Tongue (tissue), 1 donor: ENCODE measurements at regions not wholly inside any gene's neighbourhood (a gene's known extent, or its start where the extent isn't known, plus 50 kb on each side); places are given as distances from the start of the nearest gene placed in this dataset.

ENCODE experiments used
- DNase-seq: peaks from one replicate; pipeline ENCODE4 v3.0.0-alpha.2; 2015

DNA sequence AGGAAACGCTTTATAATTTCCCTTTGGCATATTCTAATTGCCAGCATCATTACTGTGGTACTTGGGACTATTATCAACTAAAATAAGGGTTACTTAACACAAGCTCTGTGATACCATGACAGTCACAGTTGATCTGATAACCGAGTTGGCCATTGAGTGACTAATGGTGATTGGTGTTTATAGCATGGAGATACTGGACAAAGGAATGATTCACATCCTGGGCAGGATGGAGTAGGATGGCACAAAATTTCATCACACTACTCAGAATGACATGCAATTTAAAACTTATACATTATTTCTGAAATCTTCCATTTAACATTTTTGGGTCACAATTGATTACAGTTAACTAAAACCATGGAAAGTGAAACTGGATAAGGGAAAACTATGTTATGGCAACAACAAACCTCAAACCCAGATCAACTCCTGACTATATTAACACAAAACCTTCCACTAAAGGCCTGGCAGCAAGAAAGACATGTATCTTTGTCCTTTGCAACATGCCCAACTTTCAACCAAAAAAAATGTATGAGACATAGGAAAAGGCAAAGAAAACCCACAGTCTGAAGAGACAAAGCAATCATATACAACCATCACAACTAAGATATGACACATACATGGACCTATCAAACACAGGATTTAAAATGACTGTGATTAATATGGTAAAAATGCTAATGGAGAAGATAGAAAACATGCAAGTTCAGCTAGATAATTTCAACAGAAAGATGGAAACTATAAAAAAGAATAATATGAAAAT lies 208.5 kb upstream of the NRP1 start:
- no peak for DNase-seq

DNA sequence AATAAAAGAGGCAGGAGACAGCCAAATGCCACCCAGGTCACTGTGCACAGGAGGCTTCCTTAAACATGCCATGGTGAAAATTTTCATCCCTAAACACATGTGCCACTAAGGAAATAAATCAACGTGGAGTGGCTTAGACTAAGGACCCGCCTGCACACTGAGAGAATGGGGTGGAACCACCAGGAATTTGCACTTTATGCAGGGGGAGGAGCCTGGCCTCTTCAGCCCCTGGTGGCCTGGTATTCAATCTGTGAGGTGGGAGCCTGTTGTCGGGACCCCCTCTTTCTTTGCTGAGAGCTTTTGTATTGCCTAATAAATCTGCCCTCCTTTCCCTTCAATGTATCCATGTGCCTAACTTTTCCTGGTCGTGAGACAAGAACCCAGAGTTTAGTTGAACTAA lies 204.6 kb upstream of the NRP1 start:
- DNase-seq = no peak

DNA sequence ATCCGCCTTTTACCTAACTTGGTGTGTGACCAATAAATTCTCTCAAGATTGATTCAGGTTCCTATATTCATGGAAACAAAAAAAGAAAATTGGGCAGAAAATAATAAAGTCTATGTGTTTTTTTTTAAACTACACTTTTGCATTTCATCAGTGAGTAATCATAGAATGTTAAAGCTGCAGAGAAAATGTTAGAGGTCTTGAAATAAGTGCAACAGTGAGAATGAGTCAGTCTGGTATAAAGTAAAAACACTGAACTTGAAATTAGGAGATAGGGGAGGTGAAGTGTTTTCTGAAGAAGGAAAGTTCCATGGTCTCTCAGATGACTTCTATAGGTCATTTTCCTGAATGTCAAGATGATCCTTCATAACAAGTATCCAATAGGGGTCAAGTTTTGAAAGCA lies 202.6 kb upstream of the NRP1 start:
- DNase-seq = no peak

DNA sequence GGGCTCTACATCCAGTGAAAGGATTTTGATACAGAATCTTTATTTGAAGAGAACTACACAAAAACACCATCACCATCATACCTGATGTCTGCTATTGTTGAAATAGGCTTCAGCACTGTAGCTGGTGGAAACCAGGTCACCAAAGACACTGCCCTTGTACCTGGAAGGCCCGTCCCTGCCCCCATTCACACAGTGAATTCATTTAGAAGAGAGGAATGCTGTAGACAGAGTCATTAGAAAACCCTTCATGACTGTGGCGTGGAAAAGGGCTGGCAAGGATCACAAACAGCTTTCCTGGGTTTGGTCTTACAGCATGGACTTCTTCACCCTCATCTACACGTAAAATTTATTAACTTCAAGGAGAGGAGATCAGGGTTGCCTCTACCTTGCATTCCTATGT lies 202.0 kb upstream of the NRP1 start:
- no peak for DNase-seq

DNA sequence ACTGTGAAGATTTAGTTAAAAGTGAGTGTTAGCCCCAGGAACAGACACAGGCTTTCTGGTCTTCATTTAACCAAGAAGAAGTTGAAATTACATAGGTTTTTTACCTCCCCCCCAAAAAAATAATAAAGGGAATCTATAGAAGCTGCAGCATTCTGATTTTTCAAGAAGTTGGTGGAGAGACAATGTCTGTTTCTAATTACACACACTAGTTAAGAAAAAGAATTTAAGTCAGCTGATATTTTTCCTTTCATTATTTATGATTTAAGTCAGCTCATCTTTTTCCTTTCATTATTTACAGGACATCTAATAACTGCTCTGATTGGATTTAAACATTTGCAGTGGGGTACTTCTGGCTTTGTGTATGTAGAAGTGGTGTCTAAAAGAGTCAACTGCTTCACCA lies 201.4 kb upstream of the NRP1 start:
- no peak for DNase-seq

DNA sequence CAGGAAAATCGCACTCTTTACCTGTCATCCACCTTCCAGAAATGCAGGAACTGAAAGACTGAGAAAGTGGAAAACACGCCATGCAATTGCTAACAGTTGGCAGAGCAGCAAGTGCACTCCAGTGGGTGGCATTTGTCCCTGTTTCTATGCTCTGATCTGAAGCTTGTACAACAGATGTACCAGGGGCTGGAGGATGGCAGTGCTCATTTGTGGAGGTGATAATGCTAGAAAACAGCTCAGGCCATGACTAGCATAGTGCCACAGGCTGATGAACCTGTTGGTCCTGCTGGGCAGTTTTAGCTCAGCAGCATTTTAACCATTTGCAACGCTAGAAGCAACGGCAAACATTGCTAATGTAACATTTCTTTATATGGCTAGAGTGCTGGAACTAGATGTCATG lies 199.9 kb upstream of the NRP1 start:
- DNase-seq = no peak

DNA sequence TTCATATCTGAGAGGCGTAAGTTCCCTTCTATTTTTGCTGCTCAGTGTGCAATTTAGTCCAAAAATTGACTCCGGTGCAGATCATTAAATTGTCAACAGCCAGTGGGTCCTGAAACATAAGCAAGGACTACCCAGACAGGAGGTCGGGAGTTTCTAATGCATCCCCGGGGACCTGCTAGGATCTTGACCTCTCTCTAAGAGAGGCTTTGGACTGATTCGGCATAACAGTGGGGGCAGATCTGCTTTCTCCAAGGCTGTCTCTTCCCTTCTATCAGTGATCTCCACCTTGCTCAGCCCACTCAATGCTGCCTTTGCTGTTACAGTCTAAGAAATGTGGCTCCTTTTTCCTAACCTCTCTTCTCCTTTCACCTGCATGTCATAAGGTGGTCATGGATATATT lies 199.1 kb upstream of the NRP1 start:
- DNase-seq = no peak

DNA sequence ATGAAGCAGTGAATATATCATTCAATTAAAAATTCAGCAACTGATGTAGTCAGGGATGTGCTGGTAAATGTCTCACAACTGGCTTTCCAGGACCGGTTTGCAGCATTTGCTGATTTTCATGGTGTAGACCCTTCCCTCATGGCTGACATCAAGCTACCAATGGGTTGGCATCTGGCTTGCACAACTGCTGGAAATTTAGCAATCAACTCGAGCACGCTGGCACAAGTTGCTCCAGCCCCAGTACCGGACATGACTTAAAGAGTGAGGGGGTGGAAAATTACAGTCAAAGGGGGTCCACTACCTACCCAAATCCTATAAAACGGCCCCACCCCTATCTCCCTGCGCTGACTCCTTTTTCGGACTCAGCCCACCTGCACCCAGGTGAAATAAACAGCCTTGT lies 198.4 kb upstream of the NRP1 start:
- DNase-seq = no peak

DNA sequence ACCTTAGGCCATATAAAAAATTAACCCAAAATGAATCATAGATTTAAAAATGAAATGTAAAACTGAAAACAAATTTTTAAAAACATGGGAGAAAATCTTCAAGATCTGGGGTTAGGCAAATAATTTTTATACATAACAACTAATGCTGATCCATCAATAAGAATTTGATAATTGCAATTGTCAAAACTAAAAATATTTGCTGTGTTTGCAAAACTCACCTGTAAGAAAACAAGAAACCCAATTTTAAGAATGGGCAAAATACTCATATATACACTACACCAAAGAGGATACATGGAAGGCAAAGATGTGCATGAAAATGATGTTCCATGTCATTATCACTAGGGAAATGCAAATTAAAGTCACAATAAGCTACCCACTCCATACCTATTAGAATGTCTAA lies 194.8 kb upstream of the NRP1 start:
- no peak for DNase-seq

DNA sequence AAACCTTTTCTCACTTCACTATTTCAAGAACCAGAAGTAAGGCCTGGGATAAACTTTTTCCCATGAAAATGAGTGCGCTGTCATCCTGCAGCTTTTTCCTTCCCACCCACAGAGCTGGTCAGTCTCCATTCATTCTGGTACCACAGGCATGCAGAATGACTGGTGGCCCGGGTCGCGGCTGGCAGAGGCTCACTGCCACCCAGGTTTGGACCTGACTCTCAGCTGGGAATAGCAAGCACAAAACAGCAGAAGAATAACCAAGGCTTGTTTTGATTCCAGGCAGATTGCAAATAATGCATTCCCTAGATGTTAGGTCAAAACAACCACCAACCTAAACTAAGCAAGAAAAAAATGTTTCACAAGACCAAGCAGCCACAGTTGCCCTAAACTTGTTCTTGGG lies 190.5 kb upstream of the NRP1 start:
- DNase-seq = no peak

DNA sequence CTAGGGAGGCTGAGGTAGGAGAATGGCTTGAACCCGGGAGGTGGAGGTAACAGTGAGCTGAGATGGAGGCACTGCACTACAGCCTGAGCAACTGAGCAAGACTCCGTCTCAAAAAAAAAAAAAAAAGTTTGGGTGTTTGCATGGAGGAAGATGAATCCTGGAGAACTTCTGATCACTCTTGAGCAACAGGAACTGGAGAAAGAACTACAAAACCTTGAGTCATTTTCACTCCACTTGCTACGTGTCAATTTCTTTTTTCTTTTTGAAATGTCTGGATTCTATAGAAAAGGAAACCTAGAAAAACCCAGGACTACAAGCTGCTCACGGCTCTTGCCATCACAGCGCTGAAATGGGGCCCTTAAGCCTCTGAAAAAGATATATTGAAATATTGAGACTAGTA lies 189.6 kb upstream of the NRP1 start:
- no peak for DNase-seq

DNA sequence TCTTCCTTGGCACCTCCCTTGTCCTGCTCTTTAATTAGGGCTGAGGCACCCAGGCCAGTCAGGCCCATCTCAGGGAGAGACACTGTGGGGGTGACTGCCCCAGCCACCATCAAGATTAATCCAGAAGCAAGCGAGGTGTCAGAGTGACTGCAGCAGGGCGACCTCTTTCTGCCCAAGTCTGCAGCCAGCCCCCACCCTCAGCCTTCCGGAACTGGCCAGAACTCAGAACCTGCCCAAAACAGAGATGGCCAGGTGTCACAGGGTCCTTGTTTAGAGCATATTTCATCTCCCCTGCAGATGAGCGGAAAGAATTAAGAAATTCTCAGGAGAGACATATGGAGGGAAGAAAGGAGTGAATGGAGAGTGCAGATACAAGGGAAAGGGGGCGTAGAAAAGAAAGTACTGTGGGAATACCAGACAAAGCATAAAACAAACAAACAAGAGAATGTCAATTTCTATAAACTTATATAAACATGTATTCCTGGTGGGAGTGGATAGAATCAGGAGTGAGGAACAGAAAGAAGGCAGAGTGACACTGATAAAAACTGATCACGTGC lies 188.8 kb upstream of the NRP1 start:
- no peak for DNase-seq

DNA sequence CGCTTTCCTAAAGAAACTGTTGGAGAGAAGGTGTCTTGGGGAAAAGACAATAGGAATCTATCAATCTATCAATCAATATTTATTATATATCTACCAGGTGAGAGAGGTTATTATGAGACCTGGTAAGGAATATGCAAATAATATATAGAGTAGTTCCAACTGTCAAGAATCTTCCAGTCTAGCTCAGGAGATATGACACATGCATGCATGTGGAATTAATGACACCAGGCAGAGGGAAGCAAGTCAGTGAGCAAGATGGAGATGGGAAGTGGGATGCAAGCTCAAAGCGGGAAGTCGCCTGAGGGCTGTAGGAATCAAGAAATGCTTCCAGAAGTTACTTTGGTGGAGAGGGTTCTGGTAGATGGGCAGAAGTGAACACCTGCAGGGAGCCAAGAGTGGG lies 187.4 kb upstream of the NRP1 start:
- no peak for DNase-seq

DNA sequence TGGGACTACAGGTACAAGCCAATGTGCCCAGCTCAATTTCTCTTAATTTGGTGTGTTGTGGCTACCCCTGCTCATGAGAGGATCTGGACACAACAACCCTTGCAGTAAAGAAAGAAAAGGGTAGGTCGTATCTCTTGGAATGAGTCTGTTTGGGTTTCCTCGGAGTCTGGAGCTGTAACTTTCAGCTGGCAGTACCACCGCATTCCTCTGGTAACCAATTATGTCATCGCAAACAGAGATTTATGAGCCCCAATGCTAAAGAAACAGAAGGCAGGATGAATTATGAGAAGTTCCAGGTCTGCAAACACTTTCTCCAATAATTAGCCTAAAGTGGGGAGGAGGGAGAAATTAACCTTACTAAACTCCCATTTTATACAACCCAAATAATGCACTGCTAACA lies 186.6 kb upstream of the NRP1 start:
- DNase-seq = no peak

DNA sequence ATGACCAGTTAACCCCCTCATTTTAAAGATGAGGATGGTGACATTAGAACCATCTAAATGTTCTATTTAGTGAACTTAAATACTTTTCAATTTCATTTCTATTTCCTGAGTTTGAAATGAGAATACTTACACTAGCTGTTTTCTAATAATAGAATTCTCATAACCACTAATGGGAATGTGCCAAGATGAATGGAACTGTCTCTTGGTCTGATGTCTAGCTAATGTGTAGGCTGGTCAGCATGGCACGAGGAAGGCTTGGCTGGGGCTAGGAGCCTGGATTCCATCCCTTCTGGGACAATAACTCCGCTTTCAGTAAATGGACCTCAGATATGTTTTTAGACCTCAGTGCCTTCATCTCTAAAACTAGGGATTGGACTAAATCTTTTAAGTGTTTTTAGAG lies 185.8 kb upstream of the NRP1 start:
- DNase-seq = no peak

DNA sequence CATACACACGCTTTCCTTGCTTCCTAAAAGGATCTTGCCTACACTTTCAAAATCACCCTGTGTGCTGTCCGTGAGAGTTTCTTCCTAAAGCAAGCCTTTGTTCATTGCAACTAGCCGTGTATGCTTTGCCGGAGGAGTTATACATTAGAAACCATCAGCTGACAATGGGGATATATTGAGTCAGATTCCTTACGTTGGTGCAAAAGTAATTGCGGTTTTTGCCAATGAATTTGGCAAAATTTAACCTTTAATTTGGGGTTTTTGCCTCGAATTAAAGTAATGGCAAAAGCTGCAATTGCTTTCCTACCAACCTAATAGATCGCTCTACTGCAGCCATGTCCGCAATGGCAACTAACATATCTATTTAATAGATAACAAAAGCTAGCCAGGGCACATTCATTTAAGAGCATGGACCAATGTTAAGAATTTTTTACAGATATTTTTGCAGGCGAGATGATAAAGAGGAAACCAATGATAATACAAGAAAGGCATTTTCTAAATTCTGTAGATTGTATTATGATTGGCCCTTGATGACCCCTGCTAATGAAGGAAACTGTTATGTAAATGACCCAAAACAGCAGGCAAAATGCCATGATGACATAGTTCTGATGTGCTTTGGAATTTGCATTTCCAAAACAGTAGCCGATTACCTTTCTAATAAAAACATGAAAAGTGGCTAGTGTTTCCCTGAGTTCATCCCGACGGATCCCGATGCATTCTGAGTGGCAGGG lies 184.8 kb upstream of the NRP1 start:
- DNase-seq = no peak

DNA sequence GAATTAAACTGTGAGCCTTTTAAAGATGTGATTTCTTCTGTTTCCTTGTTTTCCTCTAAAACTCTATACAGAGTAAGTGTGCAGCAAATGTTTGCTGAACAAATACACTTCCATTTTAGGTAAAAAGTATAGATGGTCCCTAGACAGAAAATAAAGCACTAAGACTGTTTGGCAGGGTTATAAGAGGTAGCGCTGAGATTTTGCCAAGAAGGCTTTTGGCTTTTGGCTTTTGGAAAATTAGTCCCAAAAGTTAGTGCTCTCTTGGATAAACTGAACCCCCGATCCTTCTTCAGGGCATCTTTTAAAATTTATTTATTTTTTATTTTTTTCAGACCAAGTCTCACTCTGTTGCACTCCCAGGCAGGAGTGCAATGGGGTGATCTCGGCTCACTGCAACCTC lies 175.7 kb upstream of the NRP1 start:
- no peak for DNase-seq

DNA sequence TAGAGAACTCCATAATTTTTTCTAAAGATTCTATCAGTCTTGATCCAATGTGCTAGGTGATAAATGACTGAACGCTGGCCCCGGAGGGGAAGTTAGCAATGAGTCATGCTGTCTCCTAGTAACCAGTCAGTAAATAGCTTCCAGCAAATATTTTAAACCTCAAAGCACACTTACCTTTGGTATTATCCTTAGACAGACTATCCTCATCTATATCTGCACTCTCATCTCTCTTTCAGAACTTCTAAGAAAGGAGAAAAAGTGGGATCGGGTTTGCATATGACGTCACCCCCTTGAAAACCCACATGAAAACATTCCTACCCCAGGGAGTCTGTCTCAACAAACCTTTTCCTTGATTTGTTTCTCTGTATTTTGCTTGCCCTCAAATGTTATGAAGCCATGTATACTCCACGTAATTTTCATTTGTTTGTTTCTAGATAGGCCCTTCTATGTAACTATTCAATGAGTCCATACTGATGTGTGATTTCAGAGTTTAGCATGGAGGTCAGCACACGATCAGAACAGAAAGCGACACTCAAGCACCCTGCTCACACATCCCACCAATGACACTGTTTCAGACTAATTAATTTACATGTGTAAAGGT lies 174.9 kb upstream of the NRP1 start:
- DNase-seq = peak; percentile 71

DNA sequence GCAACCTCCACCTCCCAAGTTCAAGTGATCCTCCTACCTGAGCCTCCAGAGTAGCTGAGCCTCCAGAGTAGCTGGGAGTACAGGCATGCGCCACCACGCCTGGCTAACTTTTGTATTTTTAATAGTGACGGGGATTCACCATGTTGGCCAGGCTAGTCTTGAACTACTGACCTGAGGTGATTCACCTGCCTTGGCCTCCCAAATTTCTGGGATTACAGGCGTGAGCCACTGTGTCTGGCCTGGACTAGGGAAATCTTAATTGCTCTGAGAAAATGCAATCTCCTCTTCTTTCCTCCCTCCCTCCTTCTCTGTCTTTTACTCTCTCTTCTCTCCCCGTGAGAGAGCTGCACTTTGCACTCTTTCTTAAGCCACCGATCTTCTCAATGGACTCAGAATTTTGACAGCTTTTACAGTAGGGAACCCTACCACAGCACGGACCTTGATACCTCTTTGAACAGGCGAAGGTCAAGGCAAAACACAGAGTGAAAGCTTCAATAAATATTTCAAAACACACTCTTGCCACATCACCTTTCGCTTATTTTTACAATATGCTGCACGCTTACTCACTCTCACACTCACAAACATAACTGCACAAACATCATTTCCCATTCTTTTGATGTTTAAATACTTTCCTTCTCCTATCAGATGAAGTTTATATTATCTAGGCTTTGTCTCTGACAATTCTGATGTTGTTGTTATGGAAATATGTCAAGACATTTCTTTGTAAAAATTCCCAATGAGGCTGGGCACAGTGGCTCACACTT lies 173.4 kb upstream of the NRP1 start:
- no peak for DNase-seq

DNA sequence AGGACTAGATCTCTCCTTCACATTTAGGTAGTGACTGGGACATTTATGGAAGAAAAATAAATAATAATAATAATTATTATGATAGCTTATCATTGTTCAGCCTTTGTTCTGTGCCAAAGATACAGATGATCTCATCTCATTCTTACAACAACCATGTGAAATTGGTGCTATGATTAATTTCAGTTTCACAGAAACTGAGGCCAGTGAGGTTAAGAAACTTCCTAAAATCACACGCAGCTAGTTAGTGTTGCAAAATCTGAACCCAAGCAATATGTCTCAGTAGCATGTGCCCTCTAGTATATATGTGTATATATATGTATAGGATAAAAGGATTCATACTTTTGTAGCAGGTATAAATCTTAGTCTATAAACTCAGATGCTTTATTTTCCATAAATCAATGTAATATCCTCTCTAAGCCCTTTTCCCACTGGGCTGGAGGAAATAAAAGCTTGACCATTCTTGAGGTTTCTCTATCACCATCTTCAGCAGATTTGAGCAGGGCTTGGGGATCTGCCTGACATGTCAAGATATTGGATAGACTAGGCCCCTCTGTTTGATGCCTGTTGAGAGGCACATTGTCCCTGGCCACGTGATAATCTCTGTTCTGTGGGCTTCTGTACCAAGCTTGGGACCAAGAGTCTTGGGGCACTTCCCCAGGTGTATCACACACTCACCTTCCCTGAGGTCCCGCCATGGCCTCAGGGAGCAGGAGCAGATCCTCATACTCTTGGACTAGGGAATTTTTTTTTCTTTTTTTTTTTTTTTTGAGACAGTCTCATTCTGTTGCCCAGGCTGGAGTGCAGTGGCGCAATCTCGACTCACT lies 172.6 kb upstream of the NRP1 start:
- DNase-seq = no peak

DNA sequence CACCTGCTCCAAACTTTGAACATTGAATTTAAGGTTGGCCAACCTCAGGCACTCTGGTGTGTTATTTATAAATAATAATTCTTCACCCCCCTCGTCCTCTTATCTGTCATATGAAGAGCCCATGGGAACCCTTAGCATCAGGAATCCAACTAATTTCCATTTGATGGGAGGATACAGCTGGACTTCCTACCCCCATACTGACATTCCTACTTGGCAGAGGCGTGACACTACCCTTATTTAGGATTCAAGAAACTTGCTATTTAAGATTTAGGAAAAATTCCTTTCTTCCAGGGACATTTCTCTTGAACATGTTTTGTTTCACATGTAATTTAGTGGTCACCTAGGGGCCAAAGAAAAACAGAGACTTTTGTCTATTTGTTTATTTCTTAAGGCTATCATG lies 171.9 kb upstream of the NRP1 start:
- DNase-seq = no peak

DNA sequence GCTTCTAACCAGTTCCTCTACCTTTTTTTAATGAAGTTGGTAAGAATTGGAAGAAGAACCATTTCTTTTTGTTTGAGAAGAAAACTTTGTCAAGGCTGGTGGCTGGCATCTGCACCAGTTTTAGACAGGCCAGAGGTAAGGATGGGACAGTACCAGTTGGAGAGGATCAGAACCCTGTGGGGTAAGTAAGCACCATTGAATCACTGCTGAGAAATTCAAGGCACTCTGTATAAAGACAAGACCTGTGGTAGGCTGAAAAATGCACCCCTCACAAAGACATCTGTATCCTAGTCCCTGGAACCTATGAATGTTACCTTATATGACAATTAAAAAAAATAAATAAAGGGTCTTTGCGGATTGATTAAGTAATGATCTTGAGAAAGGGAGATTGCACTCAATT lies 166.7 kb upstream of the NRP1 start:
- no peak for DNase-seq
